Kasumi-1 (cell line): ENCODE measurements at regions not wholly inside any gene's neighbourhood (a gene's known extent, or its start where the extent isn't known, plus 50 kb on each side); places are given as distances from the start of the nearest gene placed in this dataset.

Experiments used
- DNase-seq, 2 experiments: peaks; one replicate each; lab custom pipeline; 2025; lab: John Stamatoyannopoulos, UW

DNA sequence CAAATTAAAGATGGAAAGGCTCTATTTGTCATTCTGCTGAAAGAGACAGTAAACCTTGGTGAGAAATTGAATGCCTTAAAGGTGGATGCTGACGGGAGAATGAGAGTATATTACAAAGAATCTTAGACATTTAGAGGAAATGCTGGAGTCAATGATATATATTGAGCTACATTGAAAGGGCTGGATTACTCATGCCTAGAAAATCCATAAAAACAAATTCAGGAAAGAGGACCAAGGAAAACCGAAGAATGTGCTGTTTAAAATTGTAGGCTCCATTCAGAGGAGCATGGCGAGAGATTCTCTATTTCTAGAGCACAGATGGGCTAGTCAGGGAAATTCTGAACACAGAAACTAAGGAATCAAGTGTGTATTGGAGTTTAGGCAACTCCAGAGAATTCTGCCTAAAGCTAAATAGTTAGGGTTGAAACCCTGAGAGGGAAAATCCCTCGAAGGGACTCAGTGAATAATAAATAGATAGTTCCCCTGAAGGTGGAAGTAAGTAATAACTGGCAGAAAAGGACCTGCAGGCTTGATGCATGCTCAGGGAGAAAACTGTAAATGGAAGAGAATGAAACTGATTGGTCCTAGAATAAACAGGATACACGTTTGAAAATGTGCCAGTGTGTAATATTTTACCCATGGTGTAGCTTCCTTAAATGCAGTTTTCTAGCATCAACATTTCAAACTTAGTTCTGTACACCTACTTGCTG lies 1532.4 kb upstream of the TENM3 start:
- no peak for DNase-seq

DNA sequence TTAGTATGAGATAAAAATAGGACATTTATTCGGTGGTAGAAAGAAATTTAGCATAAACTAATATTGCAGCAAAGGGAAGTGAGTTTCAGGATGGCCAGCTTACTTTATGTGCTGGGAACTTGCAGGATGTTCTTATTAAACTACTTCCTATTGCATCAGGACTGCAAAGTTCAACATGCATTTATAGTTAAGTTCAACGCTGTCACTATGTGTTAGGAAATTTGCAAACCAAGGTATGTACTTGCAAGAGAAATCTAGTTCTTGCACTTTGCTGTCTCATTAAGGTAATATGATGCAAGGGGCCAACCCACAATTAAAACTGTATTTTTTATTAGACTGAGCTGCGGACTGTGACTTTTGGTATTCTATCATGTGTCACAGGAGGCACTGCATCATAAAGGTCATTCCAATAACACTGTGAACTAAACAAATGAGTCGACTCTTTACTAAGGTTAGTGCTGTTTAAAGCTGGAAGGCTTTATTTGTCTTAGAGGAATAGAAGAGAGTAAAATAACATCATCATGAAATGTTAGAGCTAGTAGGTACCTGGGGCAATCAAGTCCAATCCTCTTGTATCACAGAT lies 1525.7 kb upstream of the TENM3 start:
- DNase-seq = peak; percentile 19 to 24

GRCh38 chr4:180721356-180721755 lies 1521.8 kb upstream of the TENM3 start:
- no peak for DNase-seq

- DNase-seq = no peak
Measured at GRCh38 chr4:180726611-180727010, 1516.6 kb upstream of the TENM3 start.

DNA sequence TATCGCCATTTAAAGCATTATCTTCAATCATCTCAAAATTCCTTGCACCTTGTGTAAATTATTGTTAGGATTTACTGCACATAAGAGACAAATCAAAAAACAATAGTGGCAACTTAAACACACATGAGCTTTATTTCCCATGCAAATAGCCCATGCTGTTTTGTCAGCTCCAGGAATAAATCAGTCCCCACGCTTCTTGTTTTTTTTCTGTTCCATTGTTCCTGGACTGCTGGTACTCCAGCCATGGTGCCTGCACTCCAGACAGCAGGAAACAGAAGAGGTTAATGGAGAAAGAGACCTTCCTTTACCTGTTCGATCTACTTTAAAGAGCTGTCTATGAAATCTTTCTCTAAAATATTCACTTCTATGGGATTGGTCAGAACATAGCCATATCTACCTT lies 1515.7 kb upstream of the TENM3 start:
- DNase-seq = no peak

- no peak for DNase-seq
Measured at GRCh38 chr4:180734753-180735432, 1508.3 kb upstream of the TENM3 start.

DNA sequence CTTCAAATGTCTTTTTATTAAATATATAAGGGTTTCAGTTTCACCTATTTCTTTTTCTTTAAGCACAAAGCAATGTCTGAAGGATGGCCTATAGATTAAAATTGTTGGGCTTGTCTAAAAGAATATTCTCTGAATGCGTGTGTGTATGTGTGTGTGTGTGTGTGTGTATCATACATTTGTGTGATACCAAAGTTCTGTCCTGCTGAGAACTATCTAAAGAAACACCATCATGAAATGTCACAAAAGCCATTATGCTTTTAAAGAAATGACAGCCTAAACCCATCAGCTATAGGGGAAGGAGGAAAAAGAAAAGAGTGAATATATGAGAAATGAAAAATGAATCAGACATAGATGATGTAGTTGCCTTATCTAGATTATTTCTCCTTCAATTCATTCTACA lies 1501.5 kb upstream of the TENM3 start:
- DNase-seq = no peak

DNA sequence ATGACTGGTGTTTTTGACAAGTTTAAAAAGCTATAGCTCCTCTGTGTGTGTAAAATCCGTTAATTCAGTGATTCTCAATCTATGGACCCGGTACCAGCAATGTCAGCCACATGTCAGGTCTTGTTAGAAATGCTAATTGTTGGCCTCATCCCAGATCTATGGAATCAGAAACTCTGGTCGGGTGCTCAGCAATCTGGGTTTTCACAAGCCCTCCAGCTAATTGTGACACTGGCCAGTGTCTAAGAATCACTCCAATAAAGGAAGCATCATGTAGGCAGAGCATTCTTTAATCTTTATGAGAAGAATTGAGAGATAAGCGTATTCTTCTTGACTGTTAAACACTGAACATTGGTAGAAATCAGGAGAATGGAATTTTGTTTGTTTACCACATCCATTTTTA lies 1498.2 kb upstream of the TENM3 start:
- no peak for DNase-seq

DNA sequence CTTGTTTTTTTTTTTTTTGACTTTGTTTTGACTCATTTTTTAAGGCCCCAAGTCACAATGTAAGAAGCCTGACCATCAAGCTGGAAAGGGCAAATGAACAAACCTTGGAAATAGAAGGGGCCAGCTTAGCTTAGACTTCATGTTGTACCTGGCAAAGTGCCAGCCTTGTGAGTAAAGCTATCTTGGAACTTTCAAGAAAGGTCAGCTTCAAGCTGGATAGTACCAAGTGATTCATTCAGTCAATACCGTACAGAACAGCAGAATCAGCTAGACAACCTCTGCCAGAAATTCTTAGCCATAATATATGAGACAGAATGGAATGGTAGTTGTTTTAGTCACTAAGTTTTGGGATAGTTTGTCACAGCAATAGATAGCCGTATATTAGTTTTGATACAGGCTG lies 1492.2 kb upstream of the TENM3 start:
- no peak for DNase-seq

- no peak for DNase-seq
Measured at GRCh38 chr4:180757927-180758326, 1485.3 kb upstream of the TENM3 start.

GRCh38 chr4:180766045-180766444 lies 1477.2 kb upstream of the TENM3 start:
- no peak for DNase-seq

DNA sequence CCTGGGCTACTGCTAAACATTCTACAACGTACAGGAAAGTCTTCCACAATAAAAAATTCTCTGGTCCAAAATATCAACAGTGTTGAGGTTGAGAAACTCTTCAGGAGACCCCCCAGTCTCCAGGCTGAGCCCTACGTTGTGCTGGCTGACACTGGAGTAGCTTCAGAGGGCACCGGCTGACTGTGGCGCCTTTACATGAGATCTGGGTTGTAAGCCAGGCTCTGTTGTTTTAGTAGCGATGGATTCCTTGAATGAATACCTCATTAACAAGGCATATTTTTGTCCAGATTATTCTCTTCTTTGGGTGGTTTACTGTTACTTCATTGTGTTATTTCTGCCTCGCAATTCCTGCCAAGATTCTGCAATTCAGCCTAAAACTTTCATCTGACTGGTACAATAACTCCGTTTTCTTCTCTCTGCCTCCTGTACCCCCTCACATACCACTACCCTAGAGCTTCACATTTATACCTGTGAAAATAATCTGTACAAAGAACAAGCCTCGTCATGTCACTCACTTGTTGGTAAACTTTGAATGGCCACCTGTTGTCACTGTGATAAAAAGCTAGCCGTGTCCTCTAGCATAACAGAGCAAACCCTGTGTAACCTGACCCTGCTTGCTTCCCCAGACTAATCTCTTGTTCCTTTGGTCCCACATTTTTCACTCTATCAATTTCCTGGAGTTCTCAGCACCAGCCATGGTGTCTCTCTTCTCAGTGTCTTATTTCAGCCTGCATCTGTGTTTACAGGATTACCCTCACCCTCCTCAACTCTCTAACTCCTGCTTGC lies 1476.1 kb upstream of the TENM3 start:
- no peak for DNase-seq

- no peak for DNase-seq
Measured at GRCh38 chr4:180768610-180769009, 1474.6 kb upstream of the TENM3 start.

GRCh38 chr4:180769791-180770190 lies 1473.4 kb upstream of the TENM3 start:
- no peak for DNase-seq

- DNase-seq = no peak
Measured at GRCh38 chr4:180770265-180770664, 1472.9 kb upstream of the TENM3 start.

DNA sequence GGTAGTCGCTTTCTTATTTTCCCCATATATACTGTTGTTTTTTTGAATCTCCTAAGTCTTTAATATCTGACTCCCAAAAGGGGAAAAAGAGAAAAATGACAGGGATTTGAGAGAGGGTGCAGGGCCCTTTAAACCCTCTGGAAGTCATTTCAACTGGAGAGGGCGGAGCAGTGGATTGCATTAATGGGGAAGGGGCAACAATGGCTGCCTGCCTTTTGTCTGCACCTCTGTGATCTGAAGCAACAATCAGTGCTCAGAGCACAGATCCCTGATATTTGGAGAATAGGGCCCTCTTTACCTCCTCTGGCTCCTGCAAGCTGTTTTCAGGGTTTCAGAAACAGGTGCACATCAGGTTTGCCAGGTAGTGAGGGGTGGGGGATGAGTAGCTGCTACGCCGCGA lies 1458.3 kb upstream of the TENM3 start:
- DNase-seq = no peak

DNA sequence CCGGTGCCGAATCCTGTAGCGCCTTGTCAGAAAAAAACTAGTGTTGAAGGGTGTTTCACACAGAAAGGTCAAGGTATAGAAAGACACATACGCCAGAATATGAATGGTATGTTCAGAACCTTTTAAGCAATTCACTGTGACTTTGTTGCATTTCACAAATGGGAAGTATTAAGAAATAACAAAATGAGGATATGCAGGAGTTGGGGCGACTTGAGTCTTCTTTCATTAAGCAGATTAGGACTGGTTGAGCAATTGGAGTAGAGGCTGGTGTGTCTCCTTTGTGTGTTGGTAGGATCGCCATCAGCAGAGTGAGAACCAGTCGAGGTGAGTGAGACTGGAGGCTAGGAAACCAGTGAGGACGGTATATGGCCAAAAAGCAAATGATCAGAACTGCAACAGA lies 1454.5 kb upstream of the TENM3 start:
- no peak for DNase-seq

DNA sequence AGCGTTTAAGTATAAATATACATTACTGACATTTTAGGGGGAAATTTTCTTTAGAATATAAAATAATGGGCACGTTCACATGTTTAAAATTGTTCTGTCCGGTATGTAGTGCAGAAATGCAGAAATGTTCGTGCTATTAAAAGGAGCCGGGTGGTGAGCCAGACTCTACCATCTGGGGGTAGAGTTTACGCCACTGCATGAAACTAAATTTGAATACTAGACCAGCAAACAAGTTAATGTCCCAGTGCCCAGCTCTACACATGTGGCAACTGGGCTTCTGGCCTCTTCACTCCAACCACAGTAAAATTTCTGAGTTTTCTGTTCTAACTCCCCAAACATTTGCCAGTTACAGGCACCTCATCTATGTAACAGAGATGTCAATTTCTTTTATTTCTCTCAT lies 1453.3 kb upstream of the TENM3 start:
- DNase-seq = no peak

DNA sequence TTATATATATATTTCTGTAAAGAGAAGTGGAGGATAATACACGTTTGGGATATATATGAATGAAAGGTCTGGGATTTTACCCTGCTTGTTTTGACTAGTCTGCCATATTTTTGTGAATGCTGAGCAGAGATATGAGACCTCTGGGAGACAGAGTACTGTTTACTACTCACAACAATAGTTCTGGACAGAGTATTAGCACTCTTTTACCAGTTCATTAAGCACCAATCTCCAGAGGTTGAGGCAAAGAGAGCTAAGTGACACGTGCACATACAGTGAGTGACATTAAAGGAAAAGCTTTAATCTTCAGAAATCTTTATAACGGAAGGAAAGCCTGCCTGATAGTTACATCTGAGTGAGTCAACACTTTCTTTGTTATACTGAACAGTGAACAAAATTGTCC lies 1452.7 kb upstream of the TENM3 start:
- no peak for DNase-seq

DNA sequence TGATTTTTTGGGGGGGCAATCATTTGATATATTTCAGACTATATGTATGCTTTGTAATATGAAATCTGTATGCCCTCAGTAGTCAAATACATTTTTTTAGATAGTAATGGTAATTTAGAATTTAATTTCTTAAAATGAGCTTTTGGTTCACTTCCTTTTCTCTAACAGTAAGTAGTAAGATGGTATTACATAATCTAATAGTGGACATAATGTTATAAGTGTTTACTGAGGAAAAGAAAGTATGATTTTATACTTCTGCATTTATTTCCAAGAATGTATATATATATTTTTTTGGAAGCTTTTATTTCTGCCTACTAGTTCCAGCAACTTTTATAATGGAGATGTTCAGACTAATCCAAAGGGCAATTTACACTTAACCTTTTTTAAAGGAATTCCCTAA lies 1450.7 kb upstream of the TENM3 start:
- DNase-seq = no peak

DNA sequence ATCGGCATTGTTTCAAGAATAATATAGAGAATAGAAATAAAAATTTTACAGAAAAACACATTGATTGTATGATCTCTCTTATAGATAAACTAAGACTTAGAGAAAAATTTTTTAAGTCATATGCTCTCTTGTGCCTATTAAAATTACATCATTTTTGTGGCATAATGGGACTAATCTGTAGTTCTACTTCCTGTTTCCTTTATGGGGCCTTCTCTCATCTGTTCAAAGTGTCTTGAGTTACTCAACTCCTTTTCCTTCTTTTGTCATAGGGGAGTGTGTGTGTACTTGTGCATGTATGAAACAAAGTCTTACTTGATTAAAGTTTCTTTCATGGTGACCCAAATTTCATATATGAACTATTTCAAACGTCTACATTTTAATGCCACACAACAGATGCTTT lies 1448.9 kb upstream of the TENM3 start:
- peak; percentile 75 to 80 for DNase-seq

DNA sequence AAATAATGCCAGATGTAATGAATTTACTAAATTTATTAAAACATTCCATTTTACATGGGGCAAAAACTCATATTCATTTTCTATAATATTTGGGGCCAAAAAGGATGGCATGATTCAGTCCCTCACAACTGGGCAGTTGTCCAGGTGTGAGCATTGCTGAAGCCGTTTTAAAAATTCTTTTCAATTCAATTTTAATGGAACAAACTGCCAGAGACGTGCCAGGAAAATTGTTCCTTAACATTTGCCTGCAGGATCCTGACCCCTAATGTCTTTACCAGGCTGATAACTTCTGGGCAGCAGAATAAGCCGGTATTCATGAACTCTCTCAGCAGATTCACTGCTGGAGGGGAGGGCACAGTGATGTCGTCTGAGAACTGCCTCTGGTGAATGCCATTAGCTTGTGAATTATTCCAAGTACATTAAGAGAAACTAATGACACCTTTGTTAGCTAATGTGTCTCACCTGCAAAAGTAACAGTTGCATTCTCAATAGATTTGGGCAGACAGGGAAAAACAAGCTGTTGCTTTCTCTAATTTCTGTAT lies 1445.1 kb upstream of the TENM3 start:
- no peak for DNase-seq

- DNase-seq = no peak
Measured at GRCh38 chr4:180799798-180800197, 1443.4 kb upstream of the TENM3 start.
